ENCODE measurements at regions not wholly inside any gene's neighbourhood (a gene's known extent, or its start where the extent isn't known, plus 50 kb on each side); places are given as distances from the start of the nearest gene placed in this dataset.

DNA sequence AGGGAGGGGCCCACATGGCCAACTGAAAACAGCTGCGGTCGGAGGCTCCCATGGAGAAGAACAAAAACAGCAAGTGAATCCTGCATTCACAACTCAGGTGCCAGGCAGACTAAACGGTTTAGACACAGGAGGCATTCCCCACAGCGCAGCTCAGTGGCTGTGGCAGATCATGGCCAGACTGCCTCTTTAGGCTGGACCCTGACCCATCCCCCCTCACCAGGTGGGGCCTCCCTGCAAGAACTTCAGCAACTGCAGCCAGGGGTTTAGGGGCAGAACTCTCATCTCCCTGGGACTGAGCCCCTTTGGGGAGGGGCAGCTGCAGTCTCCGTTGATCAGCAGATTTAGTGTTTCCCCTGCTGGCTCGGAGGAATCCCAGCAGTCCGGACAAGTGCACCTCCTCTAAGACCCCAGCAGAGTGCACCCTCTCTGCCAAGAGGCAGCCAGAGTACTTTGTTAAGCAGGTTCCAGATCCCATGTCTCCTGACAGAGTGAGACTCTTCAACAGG lies 346.7 kb downstream of the SS18 start:
- FAIRE-seq (no peak), DNase-seq (ENCODE audit: low read depth) (no peak)
- Histone ChIP-seq H3K36me3 (ENCODE audit: control insufficient read depth, insufficient read depth, low read length) (no peaks in the 10 kb centered on the region), H3K27me3 (ENCODE audit: control insufficient read depth, insufficient read depth, low read length) (no peaks in the 10 kb centered on the region), H3K4me3 (ENCODE audit: low read depth, low read length) (no peak overlapping the region)
- TF ChIP-seq CTCF (IDR thresholded peaks at IDR 0.05; ENCODE audit: insufficient read depth, low read length, severe bottlenecking), result no peak

DNA sequence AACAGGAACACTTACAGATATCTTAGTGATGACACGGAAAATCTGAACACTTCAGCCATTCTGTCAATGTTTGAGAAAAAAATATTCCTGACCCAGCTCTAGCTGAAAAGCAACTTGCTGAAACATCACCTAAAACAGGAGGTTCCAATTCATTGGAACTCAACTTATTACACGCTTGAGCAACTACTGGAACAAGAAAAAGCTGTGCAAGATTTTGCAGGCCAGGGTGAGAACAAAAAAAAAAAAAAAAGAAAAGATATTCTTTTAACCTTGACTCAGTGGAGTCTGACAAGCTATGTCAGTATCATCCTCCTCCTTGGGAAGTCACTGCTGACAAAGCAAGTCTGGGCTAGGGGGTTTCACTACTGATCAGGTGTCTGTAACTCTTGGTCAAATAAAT lies 351.0 kb downstream of the SS18 start:
- FAIRE-seq (no peak), DNase-seq (ENCODE audit: low read depth) (no peak)
- Histone ChIP-seq H3K4me3 (ENCODE audit: low read depth, low read length) (no peak overlapping the region), H3K27me3 (ENCODE audit: control insufficient read depth, insufficient read depth, low read length) (no peaks in the 10 kb centered on the region), H3K36me3 (ENCODE audit: control insufficient read depth, insufficient read depth, low read length) (no peaks in the 10 kb centered on the region)
- TF ChIP-seq CTCF (IDR thresholded peaks at IDR 0.05; ENCODE audit: insufficient read depth, low read length, severe bottlenecking), result no peak

DNA sequence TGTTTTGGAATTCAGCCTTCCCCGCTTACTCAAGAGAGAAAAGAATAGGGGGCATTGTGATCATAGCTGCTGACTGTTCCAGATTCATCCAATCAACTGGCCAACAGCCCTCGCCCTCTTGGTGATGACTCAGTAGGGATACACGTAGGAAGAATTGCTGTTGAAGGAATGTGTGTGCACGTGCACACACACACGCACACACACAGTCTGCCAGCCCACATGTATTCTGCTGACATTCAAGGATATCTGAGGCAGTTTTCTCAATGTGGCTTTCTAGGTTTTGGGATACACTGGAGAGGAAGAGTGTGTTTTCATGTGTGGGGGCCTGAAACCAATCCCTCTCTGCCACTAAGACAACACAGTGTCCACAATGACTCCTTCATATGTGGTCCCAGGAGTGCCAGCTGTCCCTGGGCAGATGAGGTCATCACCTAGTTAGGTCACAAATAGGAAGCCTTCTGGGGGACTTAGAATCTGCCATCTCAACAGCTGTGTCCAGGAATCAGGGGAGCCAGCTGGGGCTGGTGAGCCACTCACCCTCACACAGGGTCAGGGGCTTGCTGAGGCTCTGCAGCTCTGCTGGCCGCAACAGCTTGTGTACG lies 352.6 kb downstream of the SS18 start:
- Histone ChIP-seq H3K36me3 (ENCODE audit: control insufficient read depth, insufficient read depth, low read length) (no peaks in the 10 kb centered on the region), H3K27me3 (ENCODE audit: control insufficient read depth, insufficient read depth, low read length) (no peaks in the 10 kb centered on the region), H3K4me3 (ENCODE audit: low read depth, low read length) (no peak overlapping the region)
- no peak for FAIRE-seq
- TF ChIP-seq CTCF (IDR thresholded peaks at IDR 0.05; ENCODE audit: insufficient read depth, low read length, severe bottlenecking), result no peak
- no peak for DNase-seq (ENCODE audit: low read depth)

DNA sequence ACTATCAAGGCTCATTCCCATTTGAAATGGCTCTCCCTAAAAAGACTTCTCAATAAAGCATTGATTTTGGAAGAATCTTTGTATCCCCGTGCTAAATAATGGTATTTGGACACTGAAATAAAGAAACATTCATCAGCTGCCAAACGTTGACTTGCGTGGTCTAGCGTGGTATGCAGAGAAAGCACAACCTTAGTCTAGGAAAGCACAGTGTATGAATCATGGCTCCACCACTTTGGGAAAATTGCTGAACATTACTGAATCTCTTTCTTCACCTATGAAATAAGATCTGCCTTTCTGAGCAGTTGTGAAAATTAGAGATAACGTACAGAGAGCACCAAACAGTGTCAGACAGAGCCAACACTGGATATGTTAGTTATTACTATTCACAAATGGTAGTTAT lies 353.9 kb downstream of the SS18 start:
- Histone ChIP-seq H3K27me3 (ENCODE audit: control insufficient read depth, insufficient read depth, low read length) (no peaks in the 10 kb centered on the region), H3K36me3 (ENCODE audit: control insufficient read depth, insufficient read depth, low read length) (no peaks in the 10 kb centered on the region), H3K4me3 (ENCODE audit: low read depth, low read length) (no peak overlapping the region)
- DNase-seq (ENCODE audit: low read depth) (no peak), FAIRE-seq (no peak)
- TF ChIP-seq CTCF (IDR thresholded peaks at IDR 0.05; ENCODE audit: insufficient read depth, low read length, severe bottlenecking), result no peak

- TF ChIP-seq CTCF (IDR thresholded peaks at IDR 0.05; ENCODE audit: insufficient read depth, low read length, severe bottlenecking), result no peak
- H3K27me3 ChIP-seq (ENCODE audit: control insufficient read depth, insufficient read depth, low read length), result no peaks in the 10 kb centered on the region
- DNase-seq (ENCODE audit: low read depth) (no peak), FAIRE-seq (no peak)
- no peak overlapping the region for H3K4me3 ChIP-seq (ENCODE audit: low read depth, low read length)
- no peaks in the 10 kb centered on the region for H3K36me3 ChIP-seq (ENCODE audit: control insufficient read depth, insufficient read depth, low read length)
Measured at GRCh38 chr18:25735459-25735858, 355.0 kb downstream of the SS18 start.

- DNase-seq (ENCODE audit: low read depth), result no peak
- no peak for TF ChIP-seq CTCF (IDR thresholded peaks at IDR 0.05; ENCODE audit: insufficient read depth, low read length, severe bottlenecking)
- no peak for FAIRE-seq
- Histone ChIP-seq H3K36me3 (ENCODE audit: control insufficient read depth, insufficient read depth, low read length) (no peaks in the 10 kb centered on the region), H3K27me3 (ENCODE audit: control insufficient read depth, insufficient read depth, low read length) (no peaks in the 10 kb centered on the region), H3K4me3 (ENCODE audit: low read depth, low read length) (no peak overlapping the region)
Measured at GRCh38 chr18:25734336-25734735, 356.1 kb downstream of the SS18 start.

Data from bronchial epithelial cell (primary cell).